Fibroblast of pulmonary artery (primary cell): ENCODE measurements at regions not wholly inside any gene's neighbourhood (a gene's known extent, or its start where the extent isn't known, plus 50 kb on each side); places are given as distances from the start of the nearest gene placed in this dataset.

Source experiments
- DNase-seq: peaks from one replicate; pipeline ENCODE4 v3.0.0-alpha.2; 2010; ENCODE audit warnings: low read depth
- H3K4me3 ChIP-seq: replicated peaks from 2 replicates; pipeline ENCODE4 v1.5.1; 2011; ENCODE audit warnings: low read depth, mild to moderate bottlenecking, control low read depth, low read length, moderate library complexity
- TF ChIP-seq, protein P1 (sequence below): IDR thresholded peaks from 2 replicates; pipeline ENCODE4 v1.5.1; 2011; ENCODE audit warnings: mild to moderate bottlenecking, control low read depth, low read length, inconsistent platforms; ENCODE audit errors: missing control alignments

DNA sequence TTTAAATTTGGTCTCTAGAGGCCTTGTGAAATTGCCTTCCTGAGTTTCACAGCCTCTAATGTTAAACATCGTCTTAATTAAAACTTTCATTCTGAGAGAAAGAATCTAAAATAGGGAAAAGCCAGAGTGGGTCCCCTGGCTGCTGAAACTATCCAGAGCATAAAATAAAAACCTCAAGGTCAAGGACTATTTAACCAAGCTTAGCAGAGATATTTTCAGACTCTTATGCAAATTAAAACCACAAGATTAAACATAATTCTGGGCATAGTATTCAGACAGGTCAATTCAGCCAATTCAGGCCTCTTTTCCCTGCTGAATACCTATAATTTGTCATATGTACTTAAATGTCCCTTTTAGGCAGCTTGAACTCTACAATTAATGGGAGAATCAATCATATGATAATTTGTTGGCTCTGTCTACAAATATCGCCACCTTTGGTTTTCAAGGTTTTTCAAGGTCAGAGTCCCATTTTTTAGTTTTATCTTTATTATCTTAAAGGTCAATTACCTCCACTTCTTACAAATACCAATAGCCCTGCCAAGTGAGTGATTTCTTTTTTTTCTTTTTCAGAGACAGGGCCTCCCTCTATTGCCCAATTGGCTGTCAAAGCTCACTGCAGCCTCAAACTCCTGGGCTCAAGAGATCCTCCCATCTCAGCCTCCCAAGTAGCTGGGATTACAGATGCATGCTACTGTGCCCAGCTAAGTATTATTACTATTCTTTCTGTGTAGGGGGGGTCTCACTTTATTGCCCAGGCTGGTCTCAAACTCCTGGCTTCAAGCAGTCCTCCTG, 257.1 kb downstream of the PHLDA1 start:
- no peak overlapping the region for H3K4me3 ChIP-seq

DNA sequence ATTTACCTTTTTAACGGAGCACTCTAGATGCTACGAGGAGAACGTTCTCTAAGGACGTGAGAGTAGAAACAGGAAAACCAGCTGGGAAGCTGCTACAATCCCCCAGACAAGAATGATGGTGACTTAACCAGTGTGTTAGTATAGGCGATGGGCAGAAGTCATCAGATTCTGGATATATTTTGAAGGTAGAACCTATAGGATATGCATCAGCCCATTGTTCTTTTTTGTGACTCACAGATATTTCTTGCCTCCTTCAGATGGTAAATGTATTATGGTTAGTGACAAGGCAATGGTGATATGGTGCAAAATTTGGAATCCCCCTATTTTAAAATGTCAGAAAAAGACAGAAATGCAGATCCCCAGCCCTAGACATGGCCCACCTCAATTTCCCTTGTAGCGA, 258.2 kb downstream of the PHLDA1 start:
- TF ChIP-seq, protein P1, sequence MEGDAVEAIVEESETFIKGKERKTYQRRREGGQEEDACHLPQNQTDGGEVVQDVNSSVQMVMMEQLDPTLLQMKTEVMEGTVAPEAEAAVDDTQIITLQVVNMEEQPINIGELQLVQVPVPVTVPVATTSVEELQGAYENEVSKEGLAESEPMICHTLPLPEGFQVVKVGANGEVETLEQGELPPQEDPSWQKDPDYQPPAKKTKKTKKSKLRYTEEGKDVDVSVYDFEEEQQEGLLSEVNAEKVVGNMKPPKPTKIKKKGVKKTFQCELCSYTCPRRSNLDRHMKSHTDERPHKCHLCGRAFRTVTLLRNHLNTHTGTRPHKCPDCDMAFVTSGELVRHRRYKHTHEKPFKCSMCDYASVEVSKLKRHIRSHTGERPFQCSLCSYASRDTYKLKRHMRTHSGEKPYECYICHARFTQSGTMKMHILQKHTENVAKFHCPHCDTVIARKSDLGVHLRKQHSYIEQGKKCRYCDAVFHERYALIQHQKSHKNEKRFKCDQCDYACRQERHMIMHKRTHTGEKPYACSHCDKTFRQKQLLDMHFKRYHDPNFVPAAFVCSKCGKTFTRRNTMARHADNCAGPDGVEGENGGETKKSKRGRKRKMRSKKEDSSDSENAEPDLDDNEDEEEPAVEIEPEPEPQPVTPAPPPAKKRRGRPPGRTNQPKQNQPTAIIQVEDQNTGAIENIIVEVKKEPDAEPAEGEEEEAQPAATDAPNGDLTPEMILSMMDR = no peak
- no peak overlapping the region for H3K4me3 ChIP-seq
- DNase-seq = no peak

More for the DNA sequence above, 257.1 kb downstream of the PHLDA1 start:
- TF ChIP-seq, protein P1 = no peak
- DNase-seq = no peak

DNA sequence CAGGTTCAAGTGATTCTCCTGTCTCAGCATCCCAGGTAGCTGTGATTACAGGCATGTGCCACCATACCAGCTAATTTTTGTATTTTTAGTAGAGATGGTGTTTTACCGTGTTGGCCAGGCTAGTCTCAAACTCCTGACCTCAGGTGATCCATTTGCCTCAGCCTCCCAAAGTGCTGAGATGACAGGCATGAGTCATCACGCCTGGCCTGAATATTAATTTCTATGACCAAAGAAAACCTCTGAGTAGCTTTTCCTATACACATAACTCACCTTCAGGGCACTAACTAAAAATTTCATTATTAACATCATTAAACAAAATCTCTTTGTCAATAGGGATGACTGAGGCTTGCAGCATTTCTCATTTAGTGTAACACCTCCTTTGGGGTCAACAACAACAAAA, 259.6 kb upstream of the KRR1 start:
- no peak overlapping the region for H3K4me3 ChIP-seq
- TF ChIP-seq, protein P1 = no peak
- DNase-seq = no peak

DNA sequence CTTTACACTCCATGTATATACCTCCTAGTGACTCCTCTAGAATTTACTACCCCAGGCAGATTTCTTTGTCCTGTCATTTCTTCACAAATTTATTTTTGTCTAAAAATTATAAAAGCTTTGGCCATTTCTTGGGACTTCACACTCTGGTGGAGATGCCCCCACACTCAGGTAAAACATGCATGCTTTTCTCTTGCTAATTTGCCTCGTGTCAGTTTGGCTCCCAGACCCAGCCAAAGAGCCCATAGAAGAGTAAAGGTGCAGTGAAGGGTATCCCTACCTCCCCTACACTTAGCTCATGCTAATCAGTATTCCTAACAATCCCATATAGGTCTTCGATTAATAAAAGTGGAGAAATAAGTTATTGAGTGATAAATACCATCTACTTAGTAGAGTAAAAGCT, 256.5 kb upstream of the KRR1 start:
- DNase-seq = no peak
- TF ChIP-seq, protein P1 = no peak
- no peak overlapping the region for H3K4me3 ChIP-seq

DNA sequence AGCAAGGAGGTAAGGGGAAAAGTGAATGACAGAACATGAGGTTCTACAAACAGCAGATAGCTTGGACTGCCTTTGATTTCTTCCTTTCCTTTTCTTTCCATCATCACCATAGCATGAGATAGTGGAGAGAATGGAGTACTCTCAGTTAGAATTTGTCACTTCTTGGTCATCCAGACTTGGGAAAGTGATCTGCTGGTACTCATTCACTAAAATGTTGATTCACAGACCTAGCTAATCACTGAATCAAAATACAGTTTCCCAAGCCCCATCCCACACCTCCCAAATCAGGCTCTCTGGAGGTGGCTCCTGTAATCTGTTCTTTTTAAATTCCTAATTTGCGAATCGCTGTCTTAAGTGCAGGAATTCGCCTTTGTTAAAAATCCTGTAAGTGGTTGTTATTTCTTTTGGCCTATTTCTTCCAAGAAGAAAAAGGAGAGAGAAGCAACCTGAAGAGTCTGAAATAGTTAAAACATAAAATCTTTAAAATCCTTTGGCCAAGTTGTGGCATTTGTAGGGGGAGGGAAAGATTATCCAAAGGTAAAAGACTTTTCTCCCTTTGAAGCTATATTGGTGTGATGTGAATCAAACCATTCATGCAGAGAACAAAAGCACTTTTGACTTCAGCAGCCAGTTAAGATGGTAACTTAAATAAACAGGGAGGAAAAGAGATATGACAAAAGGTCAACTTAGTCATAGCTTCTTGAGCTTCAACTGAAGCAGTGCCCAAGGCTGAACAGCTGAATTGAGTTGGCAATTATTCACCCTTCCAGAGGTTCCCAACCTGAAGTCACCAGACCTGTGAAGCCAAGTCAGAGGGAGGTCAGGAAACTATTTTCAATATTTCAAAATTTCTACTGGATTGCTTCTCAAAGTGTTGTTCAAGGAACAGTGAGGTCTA, 255.1 kb upstream of the KRR1 start:
- TF ChIP-seq, protein P1 = no peak
- DNase-seq = peak; percentile 39
- H3K4me3 ChIP-seq = no peak overlapping the region

DNA sequence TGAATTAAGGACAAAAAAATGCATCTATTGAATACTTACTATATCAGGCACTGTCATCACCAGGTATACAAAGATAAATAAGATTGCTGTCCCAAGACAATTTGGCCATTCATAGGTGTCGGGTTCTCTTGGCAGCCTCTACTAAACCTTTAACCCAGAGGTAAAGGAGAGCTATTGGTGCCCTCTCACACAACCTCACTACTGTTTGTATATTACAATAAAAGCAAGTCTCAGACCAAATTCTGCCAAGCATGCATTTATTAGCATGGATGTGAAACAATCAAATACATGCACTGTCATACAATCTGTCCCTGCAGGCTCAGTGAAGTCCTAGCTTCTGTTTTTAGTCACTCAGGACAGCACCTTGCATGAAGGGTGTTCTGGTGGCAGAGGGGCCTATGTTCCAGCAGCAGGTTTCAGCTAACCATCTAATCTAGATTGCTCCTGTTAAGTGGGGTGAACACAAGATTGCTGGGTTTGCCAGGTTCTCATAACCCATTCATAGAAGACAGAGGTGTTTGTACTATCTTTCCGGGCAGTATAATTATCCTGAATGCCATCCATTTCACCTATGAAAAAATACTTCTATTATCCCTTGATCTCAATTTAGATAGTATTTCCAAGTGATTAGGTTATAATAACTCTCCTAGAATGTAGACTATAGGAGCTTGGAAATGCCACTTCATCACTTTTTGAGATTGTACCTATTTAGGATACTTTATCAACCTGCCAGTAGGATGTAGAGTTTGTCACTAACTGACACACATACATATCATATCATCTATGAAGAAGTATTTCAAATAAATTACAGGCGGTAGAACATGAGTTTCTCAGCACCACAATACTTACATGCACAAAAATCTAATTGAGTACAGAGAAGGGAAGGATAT, 254.0 kb upstream of the KRR1 start:
- no peak for DNase-seq
- TF ChIP-seq, protein P1 = no peak
- no peak overlapping the region for H3K4me3 ChIP-seq
